Fibroblast of lung (primary cell): ENCODE measurements at regions not wholly inside any gene's neighbourhood (a gene's known extent, or its start where the extent isn't known, plus 50 kb on each side); places are given as distances from the start of the nearest gene placed in this dataset.

ENCODE experiments used
- EZH2 ChIP-seq: IDR thresholded peaks from 2 replicates; pipeline ENCODE4 v1.5.1; 2012; ENCODE audit warnings: low read length, control low read depth, mild to moderate bottlenecking; ENCODE audit errors: missing control alignments
- TF ChIP-seq, protein P1 (sequence below), 2 donors: IDR thresholded peaks in 1 of 2; conservative IDR thresholded peaks in 1 of 2; 1 replicate in 1 of 2; 2 replicates in 1 of 2; pipeline ENCODE4 v1.5.1; 2011 to 2012; ENCODE audit warnings: low read length in 2 of 2, control low read depth in 1 of 2, inconsistent platforms in 1 of 2, low read depth in 1 of 2, mild to moderate bottlenecking in 1 of 2

DNA sequence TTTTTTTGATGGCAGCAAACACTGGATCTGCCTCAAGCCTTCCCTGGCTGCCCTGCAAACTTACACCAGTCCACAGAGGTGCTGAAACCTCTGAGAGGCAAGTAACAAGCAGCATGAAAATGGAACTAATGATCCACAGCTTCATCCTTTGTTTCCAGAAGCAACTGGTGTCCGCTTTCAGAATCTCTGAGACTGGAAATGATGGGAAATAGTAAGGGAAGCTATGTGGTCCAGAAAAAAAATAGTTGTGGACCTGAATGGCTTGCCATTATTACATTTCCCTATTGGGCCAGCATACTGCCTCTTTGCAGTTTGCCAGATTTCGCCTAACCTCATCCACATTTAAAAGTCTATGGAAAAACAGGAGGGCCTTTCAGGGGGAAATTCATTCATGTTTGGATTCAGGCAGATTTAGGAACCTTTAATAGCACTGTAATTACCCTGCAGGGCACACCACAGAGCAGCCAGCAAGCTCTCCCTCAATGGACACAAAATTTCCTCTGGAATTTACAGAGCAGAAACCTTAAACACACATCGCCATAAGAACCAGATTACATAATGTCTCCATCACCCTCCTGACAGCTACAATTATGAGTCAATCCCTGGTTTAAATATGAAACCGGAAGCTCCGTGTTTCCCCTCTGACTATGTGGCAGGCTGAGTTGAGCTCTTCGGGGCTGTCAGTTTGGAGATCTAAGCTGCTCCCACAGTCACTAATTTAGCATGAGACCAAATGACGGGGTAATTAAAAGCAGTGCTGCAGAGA, 134.4 kb downstream of the TMCO5A start:
- TF ChIP-seq, protein P1, sequence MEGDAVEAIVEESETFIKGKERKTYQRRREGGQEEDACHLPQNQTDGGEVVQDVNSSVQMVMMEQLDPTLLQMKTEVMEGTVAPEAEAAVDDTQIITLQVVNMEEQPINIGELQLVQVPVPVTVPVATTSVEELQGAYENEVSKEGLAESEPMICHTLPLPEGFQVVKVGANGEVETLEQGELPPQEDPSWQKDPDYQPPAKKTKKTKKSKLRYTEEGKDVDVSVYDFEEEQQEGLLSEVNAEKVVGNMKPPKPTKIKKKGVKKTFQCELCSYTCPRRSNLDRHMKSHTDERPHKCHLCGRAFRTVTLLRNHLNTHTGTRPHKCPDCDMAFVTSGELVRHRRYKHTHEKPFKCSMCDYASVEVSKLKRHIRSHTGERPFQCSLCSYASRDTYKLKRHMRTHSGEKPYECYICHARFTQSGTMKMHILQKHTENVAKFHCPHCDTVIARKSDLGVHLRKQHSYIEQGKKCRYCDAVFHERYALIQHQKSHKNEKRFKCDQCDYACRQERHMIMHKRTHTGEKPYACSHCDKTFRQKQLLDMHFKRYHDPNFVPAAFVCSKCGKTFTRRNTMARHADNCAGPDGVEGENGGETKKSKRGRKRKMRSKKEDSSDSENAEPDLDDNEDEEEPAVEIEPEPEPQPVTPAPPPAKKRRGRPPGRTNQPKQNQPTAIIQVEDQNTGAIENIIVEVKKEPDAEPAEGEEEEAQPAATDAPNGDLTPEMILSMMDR (conservative IDR thresholded peaks at IDR 0.05 in 1 of 2, IDR thresholded peaks at IDR 0.05 in 1 of 2; ENCODE audit: low read depth in 1 of 2, low read length in 2 of 2): no peak
- TF ChIP-seq EZH2: no peak
